GM19395 (cell line): ENCODE measurements at regions not wholly inside any gene's neighbourhood (a gene's known extent, or its start where the extent isn't known, plus 50 kb on each side); places are given as distances from the start of the nearest gene placed in this dataset.

Experiments
- ATAC-seq: cut with Tn5 transposase; IDR thresholded peaks from one replicate; pipeline ENCODE4 v1.9.1; 2021; ENCODE audit warnings: mild to moderate bottlenecking, moderate library complexity; ENCODE audit not compliant: unreplicated experiment

GRCh38 chr18:5646739-5647138 is 102.9 kb upstream of the EPB41L3 start:
- no peak for ATAC-seq

- ATAC-seq: no peak
Observed at GRCh38 chr18:5643288-5643687, 99.5 kb upstream of the EPB41L3 start.

- no peak for ATAC-seq
Observed at GRCh38 chr18:5640939-5641338, 97.1 kb upstream of the EPB41L3 start.

- ATAC-seq: no peak
Observed at GRCh38 chr18:5639131-5639530, 95.3 kb upstream of the EPB41L3 start.

- no peak for ATAC-seq
Observed at GRCh38 chr18:5632041-5632440, 88.2 kb upstream of the EPB41L3 start.

- ATAC-seq: no peak
Observed at GRCh38 chr18:5630900-5631413, 87.2 kb upstream of the EPB41L3 start.

GRCh38 chr18:5630057-5630899 is 86.5 kb upstream of the EPB41L3 start:
- peak; percentile 45 for ATAC-seq

GRCh38 chr18:5628512-5629255 is 84.9 kb upstream of the EPB41L3 start:
- ATAC-seq: peak; percentile 47

- no peak for ATAC-seq
Observed at GRCh38 chr18:5627776-5628511, 84.1 kb upstream of the EPB41L3 start.

GRCh38 chr18:5626130-5626880 is 82.5 kb upstream of the EPB41L3 start:
- ATAC-seq: no peak

GRCh38 chr18:5625076-5625475 is 81.3 kb upstream of the EPB41L3 start:
- ATAC-seq: no peak

GRCh38 chr18:5622905-5623304 is 79.1 kb upstream of the EPB41L3 start:
- ATAC-seq: no peak

- ATAC-seq: no peak
Observed at GRCh38 chr18:5620289-5620688, 76.5 kb upstream of the EPB41L3 start.

- no peak for ATAC-seq
Observed at GRCh38 chr18:5619376-5619775, 75.6 kb upstream of the EPB41L3 start.

- no peak for ATAC-seq
Observed at GRCh38 chr18:5618047-5618688, 74.4 kb upstream of the EPB41L3 start.

GRCh38 chr18:5611221-5611620 is 67.4 kb upstream of the EPB41L3 start:
- ATAC-seq: no peak

- no peak for ATAC-seq
Observed at GRCh38 chr18:5608846-5609245, 65.0 kb upstream of the EPB41L3 start.

GRCh38 chr18:5606951-5607350 is 63.2 kb upstream of the EPB41L3 start:
- no peak for ATAC-seq

- ATAC-seq: no peak
Observed at GRCh38 chr18:5604778-5605177, 61.0 kb upstream of the EPB41L3 start.

GRCh38 chr18:5603153-5603552 is 59.4 kb upstream of the EPB41L3 start:
- ATAC-seq: no peak
